Neural cell (in vitro differentiated cells): ENCODE measurements at regions not wholly inside any gene's neighbourhood (a gene's known extent, or its start where the extent isn't known, plus 50 kb on each side); places are given as distances from the start of the nearest gene placed in this dataset.

Experiments used
- H2AFZ ChIP-seq: fragments of 200-600, 300-800 bp; sonication (generic), shearing (Covaris generic); 2 replicates; pipeline ENCODE4 v1.6.0; 2014; ENCODE audit warnings: low read depth, mild to moderate bottlenecking, antibody characterized with exemption, low read length, moderate library complexity
- H3F3A ChIP-seq: fragments of 200-600 bp; shearing (Covaris generic); 2 replicates; pipeline ENCODE4 v1.6.1; 2016; ENCODE audit warnings: mild to moderate bottlenecking, moderate library complexity, mixed read lengths, antibody characterized with exemption, low read length; ENCODE audit not compliant: insufficient read depth, poor library complexity, severe bottlenecking
- H3K27ac ChIP-seq: fragments of 200-600, 300-800 bp; sonication (generic), shearing (Covaris generic); 2 replicates; pipeline ENCODE4 v1.5.1; 2014; ENCODE audit warnings: mild to moderate bottlenecking, low read length, moderate library complexity
- H3K27me3 ChIP-seq: fragments of 300-800, 200-600 bp; sonication (generic), shearing (Covaris generic); 2 replicates; pipeline ENCODE4 v1.6.0; 2014; ENCODE audit warnings: mild to moderate bottlenecking, low read depth, low read length, moderate library complexity; ENCODE audit not compliant: insufficient read depth
- H3K36me3 ChIP-seq: fragments of 300-800, 200-600 bp; sonication (generic), shearing (Covaris generic); 2 replicates; pipeline ENCODE4 v1.5.1; 2014; ENCODE audit warnings: mild to moderate bottlenecking, antibody characterized with exemption, low read length, moderate library complexity; ENCODE audit not compliant: insufficient read depth
- H3K4me2 ChIP-seq: fragments of 300-800, 200-600 bp; sonication (generic), shearing (Covaris generic); 2 replicates; pipeline ENCODE4 v1.6.0; 2014; ENCODE audit warnings: mild to moderate bottlenecking, low read length
- H3K4me3 ChIP-seq: fragments of 300-800, 200-600 bp; sonication (generic), shearing (Covaris generic); 2 replicates; pipeline ENCODE4 v1.5.1; 2014; ENCODE audit warnings: mild to moderate bottlenecking, low read length, moderate library complexity
- H3K79me2 ChIP-seq: fragments of 200-600 bp; shearing (Covaris generic); replicated peaks from 2 replicates; pipeline ENCODE4 v1.6.0; 2014; ENCODE audit warnings: mild to moderate bottlenecking, low read length, moderate library complexity; ENCODE audit not compliant: insufficient read depth
- H3K9ac ChIP-seq: fragments of 300-800, 200-600 bp; sonication (generic), shearing (Covaris generic); 2 replicates; pipeline ENCODE4 v1.6.1; 2016; ENCODE audit warnings: mild to moderate bottlenecking, low read length, mixed read lengths
- H3K9me2 ChIP-seq: fragments of 200-600 bp; shearing (Covaris generic); 2 replicates; pipeline ENCODE4 v1.6.1; 2016; ENCODE audit warnings: mild to moderate bottlenecking, low read length, mixed read lengths; ENCODE audit not compliant: insufficient read depth
- H3K9me3 ChIP-seq: fragments of 200-600, 300-800 bp; sonication (generic), shearing (Covaris generic); 2 replicates; pipeline ENCODE4 v1.6.1; 2016; ENCODE audit warnings: mild to moderate bottlenecking, mixed run types, low read length, moderate library complexity, mixed read lengths
- H4K20me1 ChIP-seq: fragments of 200-600 bp; shearing (Covaris generic); 2 replicates; pipeline ENCODE4 v1.6.1; 2016; ENCODE audit warnings: mild to moderate bottlenecking, mixed run types; ENCODE audit not compliant: insufficient read depth
- CTCF ChIP-seq: fragments of 450-650 bp; IDR thresholded peaks from 2 replicates; pipeline ENCODE4 v1.5.1; 2014; ENCODE audit warnings: antibody characterized with exemption, mild to moderate bottlenecking, moderate library complexity; ENCODE audit not compliant: poor library complexity, severe bottlenecking
- EP300 ChIP-seq: fragments of 450-650 bp; conservative IDR thresholded peaks from 2 replicates; pipeline ENCODE4 v1.6.1; 2014; ENCODE audit warnings: antibody characterized with exemption, mild to moderate bottlenecking, moderate library complexity; ENCODE audit not compliant: poor library complexity, severe bottlenecking
- EZH2 ChIP-seq: fragments of 200-600, 300-800 bp; shearing (Covaris generic), sonication (generic); IDR thresholded peaks from 2 replicates; pipeline ENCODE4 v1.6.1; 2014; ENCODE audit warnings: antibody characterized with exemption, low read length, borderline replicate concordance, mild to moderate bottlenecking; ENCODE audit not compliant: insufficient read depth, poor library complexity, severe bottlenecking
- MXI1 ChIP-seq: fragments of 450-650 bp; conservative IDR thresholded peaks from 2 replicates; pipeline ENCODE4 v1.6.1; 2014; ENCODE audit warnings: antibody characterized with exemption, mild to moderate bottlenecking; ENCODE audit not compliant: poor library complexity, severe bottlenecking
- POLR2AphosphoS5 ChIP-seq: IDR thresholded peaks from 2 replicates; pipeline ENCODE4 v1.6.1; 2012
- RAD21 ChIP-seq: fragments of 450-650 bp; conservative IDR thresholded peaks from 2 replicates; pipeline ENCODE4 v1.6.1; 2014; ENCODE audit warnings: antibody characterized with exemption, mild to moderate bottlenecking, moderate library complexity
- REST ChIP-seq: IDR thresholded peaks from 2 replicates; pipeline ENCODE4 v1.6.1; 2012; ENCODE audit warnings: borderline replicate concordance
- SMC3 ChIP-seq: fragments of 450-650 bp; conservative IDR thresholded peaks from 2 replicates; pipeline ENCODE4 v1.6.1; 2014; ENCODE audit warnings: antibody characterized with exemption, mild to moderate bottlenecking, moderate library complexity; ENCODE audit not compliant: poor library complexity
- TAF1 ChIP-seq: IDR thresholded peaks from 2 replicates; pipeline ENCODE4 v1.6.1; 2012; ENCODE audit warnings: low read depth

GRCh38 chr17:77769215-77769614 is 189.3 kb upstream of the TNRC6C start:
- Histone ChIP-seq H4K20me1 (no peaks in the 10 kb centered on the region), H3K9ac (no peak overlapping the region), H3K4me3 (no peak overlapping the region), H3K36me3 (no peaks in the 10 kb centered on the region), H3K27ac (no peak overlapping the region), H3K27me3 (no peaks in the 10 kb centered on the region), H3K9me3 (no peaks in the 10 kb centered on the region), H3K79me2 (no peaks in the 10 kb centered on the region), H3K9me2 (no peaks in the 10 kb centered on the region), H3F3A (no peaks in the 10 kb centered on the region), H3K4me2 (no peak overlapping the region), H2AFZ (no peak overlapping the region)
- TF ChIP-seq CTCF (no peak), EZH2 (no peak), MXI1 (no peak), SMC3 (no peak), REST (no peak), EP300 (no peak), POLR2AphosphoS5 (no peak), RAD21 (no peak), TAF1 (no peak)

GRCh38 chr17:77769762-77770161 is 188.7 kb upstream of the TNRC6C start:
- Histone ChIP-seq H3K9ac (no peak overlapping the region), H3F3A (no peaks in the 10 kb centered on the region), H3K9me2 (no peaks in the 10 kb centered on the region), H2AFZ (no peak overlapping the region), H3K79me2 (no peaks in the 10 kb centered on the region), H3K27ac (no peak overlapping the region), H3K4me2 (no peak overlapping the region), H3K27me3 (no peaks in the 10 kb centered on the region), H3K36me3 (no peaks in the 10 kb centered on the region), H4K20me1 (no peaks in the 10 kb centered on the region), H3K9me3 (no peaks in the 10 kb centered on the region), H3K4me3 (no peak overlapping the region)
- no peak for TF ChIP-seq RAD21
- TF ChIP-seq MXI1, result no peak
- no peak for TF ChIP-seq SMC3
- no peak for TF ChIP-seq EP300
- TF ChIP-seq REST, result no peak
- no peak for TF ChIP-seq TAF1
- TF ChIP-seq POLR2AphosphoS5, result no peak
- no peak for TF ChIP-seq CTCF
- TF ChIP-seq EZH2, result no peak
